HepG2 (cell line): ENCODE measurements at regions not wholly inside any gene's neighbourhood (a gene's known extent, or its start where the extent isn't known, plus 50 kb on each side); places are given as distances from the start of the nearest gene placed in this dataset.

Source experiments
- ATAC-seq: fragments of 200-7000 bp; cut with Tn5 transposase; 3 replicates; pipeline ENCODE4 v1.9.1; 2020; ENCODE audit warnings: mild to moderate bottlenecking, moderate library complexity
- BruUV-seq: library from RNA; stranded (reverse); fragments of 400-500 nt; replicated peaks from 2 replicates; lab custom pipeline; 2021; lab: Mats Ljungman, UMichigan
- CTCF ChIA-PET: fragments of 300-600 bp; formaldehyde crosslinking; extraction: SDS; loops from one replicate; lab custom pipeline; 2021; ENCODE audit warnings: low total read pairs, inconsistent platforms, low intra/inter-chr PET ratio; lab: Yijun Ruan, JAX
- POLR2A ChIA-PET: fragments of 350-600 bp; sonication (Branson Sonifier 250); formaldehyde crosslinking; loops from one replicate; lab custom pipeline; 2020; ENCODE audit warnings: antibody characterized with exemption, inconsistent platforms; lab: Yijun Ruan, JAX
- DNase-seq: peaks from one replicate; pipeline ENCODE4 v3.0.0-alpha.2; 2015; ENCODE audit warnings: low spot score
- FAIRE-seq: peaks from 3 replicates; lab custom pipeline; 2011; peaks lifted over from hg19 to GRCh38; lab: Jason Lieb, UNC
- H2AFZ ChIP-seq: one replicate; pipeline ENCODE4 v1.6.1; 2011; ENCODE audit warnings: low read length, inconsistent platforms
- H3K27ac ChIP-seq: fragments of 300-600 bp; 3 replicates; pipeline ENCODE4 v1.8.0; 2011; ENCODE audit warnings: mixed run types, mild to moderate bottlenecking, mixed read lengths, low read length, inconsistent platforms; ENCODE audit not compliant: insufficient read depth; ENCODE audit errors: extremely low read length
- H3K27me3 ChIP-seq, 2 experiments: fragments of 200-600 bp in 1 of 2; 2 replicates in 1 of 2; 3 replicates in 1 of 2; pipeline versions ENCODE4 v1.6.0 to v1.8.0; 2011; ENCODE audit warnings: low read length in 2 of 2, mild to moderate bottlenecking in 2 of 2, moderate library complexity in 2 of 2, inconsistent platforms in 1 of 2; ENCODE audit not compliant: insufficient read depth in 2 of 2, control insufficient read depth in 1 of 2
- H3K36me3 ChIP-seq, 2 experiments: fragments of 200-600 bp in 1 of 2; replicated peaks in 1 of 2; 2 replicates in 1 of 2; 3 replicates in 1 of 2; pipeline versions ENCODE4 v1.5.1 to v1.8.0; 2011; ENCODE audit warnings: low read length in 2 of 2, inconsistent platforms in 1 of 2; ENCODE audit not compliant: insufficient read depth in 2 of 2, control insufficient read depth in 1 of 2
- H3K4me1 ChIP-seq: 2 replicates; pipeline ENCODE4 v1.5.1; 2012; ENCODE audit warnings: low read length, inconsistent platforms; ENCODE audit not compliant: insufficient read depth
- H3K4me2 ChIP-seq: 2 replicates; pipeline ENCODE4 v1.6.0; 2011; ENCODE audit warnings: low read depth, low read length, inconsistent platforms
- H3K4me3 ChIP-seq, 3 experiments: fragments of 200-600 bp in 1 of 3; sonication (generic), shearing (Covaris generic) in 1 of 3; replicated peaks in 1 of 3; 2 replicates each; pipeline ENCODE4 v1.5.1; 2011 to 2016; ENCODE audit warnings: low read length in 3 of 3, inconsistent platforms in 2 of 3, low read depth in 2 of 3, mild to moderate bottlenecking in 2 of 3, control low read depth in 1 of 3, mixed read lengths in 1 of 3; ENCODE audit not compliant: insufficient read depth in 1 of 3
- H3K79me2 ChIP-seq: one replicate; pipeline ENCODE4 v1.6.1; 2011; ENCODE audit warnings: low read length, inconsistent platforms; ENCODE audit not compliant: insufficient read depth
- H3K9ac ChIP-seq: 2 replicates; pipeline ENCODE4 v1.6.0; 2011; ENCODE audit warnings: mild to moderate bottlenecking, low read depth, low read length, inconsistent platforms; ENCODE audit not compliant: insufficient read depth
- H3K9me3 ChIP-seq: 2 replicates; pipeline ENCODE4 v1.5.1; 2012; ENCODE audit warnings: mild to moderate bottlenecking, low read length
- H4K20me1 ChIP-seq: 2 replicates; pipeline ENCODE4 v1.6.0; 2011; ENCODE audit warnings: inconsistent platforms, mild to moderate bottlenecking, low read length, moderate library complexity; ENCODE audit not compliant: insufficient read depth
- ATF2 ChIP-seq: sonication (generic); formaldehyde crosslinking; IDR thresholded peaks from 2 replicates; pipeline ENCODE4 v1.4.0; 2020; ENCODE audit warnings: missing genetic modification reagents
- HOMEZ ChIP-seq: IDR thresholded peaks from 2 replicates; pipeline ENCODE4 v1.6.1; 2016; ENCODE audit warnings: low read depth
- IKZF5 ChIP-seq: IDR thresholded peaks from 2 replicates; pipeline ENCODE4 v1.6.1; 2018; ENCODE audit warnings: missing genetic modification reagents, mild to moderate bottlenecking, missing compliant biosample characterization
- NR2F1 ChIP-seq, 2 experiments: fragments of 450-650 bp in 1 of 2; formaldehyde crosslinking in 1 of 2; IDR thresholded peaks; 2 replicates each; pipeline versions ENCODE4 v1.5.0 to v1.6.1; 2016 to 2020; ENCODE audit warnings: mild to moderate bottlenecking in 1 of 2, missing compliant biosample characterization in 1 of 2, missing genetic modification reagents in 1 of 2, moderate library complexity in 1 of 2
- PRPF4 ChIP-seq: fragments of 200-400 bp; formaldehyde crosslinking; IDR thresholded peaks from 2 replicates; pipeline ENCODE4 v1.6.1; 2016; ENCODE audit warnings: low read length, low read depth; ENCODE audit not compliant: poor library complexity, severe bottlenecking
- SAFB2 ChIP-seq: sonication (generic); formaldehyde crosslinking; IDR thresholded peaks from 2 replicates; pipeline ENCODE4 v1.5.1; 2020; ENCODE audit warnings: missing genetic modification reagents, low read depth, mild to moderate bottlenecking, borderline replicate concordance
- SIX1 ChIP-seq: sonication (generic); formaldehyde crosslinking; IDR thresholded peaks from 2 replicates; pipeline ENCODE4 v1.4.0; 2020; ENCODE audit warnings: missing genetic modification reagents, borderline replicate concordance
- SIX4 ChIP-seq: sonication (generic); formaldehyde crosslinking; IDR thresholded peaks from 2 replicates; pipeline ENCODE4 v1.4.0; 2020; ENCODE audit warnings: missing genetic modification reagents
- SMAD3 ChIP-seq: sonication (generic); formaldehyde crosslinking; IDR thresholded peaks from 2 replicates; pipeline ENCODE4 v1.4.0; 2020; ENCODE audit warnings: missing genetic modification reagents
- ZFP36 ChIP-seq: fragments of 150-350 bp; IDR thresholded peaks from 2 replicates; pipeline ENCODE4 v1.6.1; 2018; ENCODE audit warnings: borderline replicate concordance, low read length, low read depth; ENCODE audit not compliant: partially characterized antibody
- ZNF34 ChIP-seq: sonication (generic); formaldehyde crosslinking; IDR thresholded peaks from 2 replicates; pipeline ENCODE4 v1.4.0; 2020; ENCODE audit warnings: mild to moderate bottlenecking, missing genetic modification reagents, borderline replicate concordance
- ZNF510 ChIP-seq: sonication (generic); formaldehyde crosslinking; IDR thresholded peaks from 2 replicates; pipeline ENCODE4 v1.4.0; 2020; ENCODE audit warnings: low read depth, mild to moderate bottlenecking, missing genetic modification reagents
- ZNF781 ChIP-seq: sonication (generic); formaldehyde crosslinking; IDR thresholded peaks from 2 replicates; pipeline ENCODE4 v1.5.1; 2020; ENCODE audit warnings: borderline replicate concordance, mild to moderate bottlenecking, missing genetic modification reagents; ENCODE audit errors: not compliant biosample characterization
- WGBS: methylation state at CpG from one replicate; pipeline ENCODE4 v1.1.6; 2017; ENCODE audit warnings: low lambda C conversion rate; 5-methylcytosine and 5-hydroxymethylcytosine counted together
- in situ Hi-C: cut with HindIII; loops from 2 replicates; pipeline ENCODE4 v1.10.0; 2017; ENCODE audit warnings: low pct_unique_long_range_greater_than_20kb; ENCODE audit not compliant: extremely low pct_ligation_motif_present
- intact Hi-C: fragments of 100-400 bp; cut with micrococcal nuclease; formaldehyde crosslinking; loops from one replicate; pipeline ENCODE4 v1.10.0; 2022; ENCODE audit not compliant: unreplicated experiment

GRCh38 chr4:188930822-188931221 lies 791.6 kb downstream of the TRIML1 start:
- no peak overlapping the region for H3K4me2 ChIP-seq
- intact Hi-C loops (no loop called here), in situ Hi-C loops (no loop called here)
- H3K27me3 ChIP-seq = no peaks in the 10 kb centered on the region
- no peak overlapping the region for H3K27ac ChIP-seq
- H3K9me3 ChIP-seq = peaks cover 41% of the 10 kb centered on the region
- CTCF ChIA-PET = no interaction called here
- no TSS peak for BruUV-seq
- H3K4me3 ChIP-seq = no peak overlapping the region
- H3K9ac ChIP-seq = no peak overlapping the region
- peak; percentile 86 for TF ChIP-seq ZFP36
- TF ChIP-seq NR2F1 (CRISPR knock-in tag; IDR thresholded peaks at IDR 0.05) = no peak
- TF ChIP-seq ZNF510 (CRISPR knock-in tag) = no peak
- TF ChIP-seq, all 625 proteins: peak for 1
- WGBS = 17% methylated on average over 1 of the region's 2 CpGs
- Histone ChIP-seq H3K4me1 (no peaks in the 10 kb centered on the region), H3K36me3 (no peaks in the 10 kb centered on the region), H2AFZ (no peak overlapping the region), H4K20me1 (no peaks in the 10 kb centered on the region), H3K79me2 (no peaks in the 10 kb centered on the region)
- DNase-seq (no peak), FAIRE-seq (no peak), ATAC-seq (no peak)
- POLR2A ChIA-PET = no interaction called here

GRCh38 chr4:188934320-188934962 lies 795.2 kb downstream of the TRIML1 start:
- H3K4me2 ChIP-seq = no peak overlapping the region
- no peak for DNase-seq
- TF ChIP-seq HOMEZ (CRISPR knock-in tag) (no peak), ATF2 (CRISPR knock-in tag) (no peak), ZNF34 (CRISPR knock-in tag) (no peak), SAFB2 (CRISPR knock-in tag) (no peak), SMAD3 (CRISPR knock-in tag) (no peak), IKZF5 (no peak), SIX1 (no peak), SIX4 (no peak), PRPF4 (no peak), ZNF781 (CRISPR knock-in tag) (no peak)

More at GRCh38 chr4:188934320-188934962, 795.2 kb downstream of the TRIML1 start:
- no peaks in the 10 kb centered on the region for H4K20me1 ChIP-seq
- WGBS = 35% methylated on average over 5 of the region's 5 CpGs
- ChIA-PET CTCF (no interaction called here), POLR2A (no interaction called here)
- intact Hi-C loops = no loop called here
- H3K27ac ChIP-seq = no peak overlapping the region
- peaks cover 35% of the 10 kb centered on the region for H3K9me3 ChIP-seq
- H3K36me3 ChIP-seq = no peaks in the 10 kb centered on the region
- no peak overlapping the region for H2AFZ ChIP-seq
- BruUV-seq = no TSS peak
- FAIRE-seq (no peak), ATAC-seq (no peak)
- H3K27me3 ChIP-seq = no peaks in the 10 kb centered on the region
- no peaks in the 10 kb centered on the region for H3K4me1 ChIP-seq
- H3K79me2 ChIP-seq = no peaks in the 10 kb centered on the region
- in situ Hi-C loops = no loop called here
- H3K9ac ChIP-seq = no peak overlapping the region
- no peak overlapping the region for H3K4me3 ChIP-seq
